ENCODE measurements at regions not wholly inside any gene's neighbourhood (a gene's known extent, or its start where the extent isn't known, plus 50 kb on each side); places are given as distances from the start of the nearest gene placed in this dataset.

GRCh38 chr15:93428150-93428549, 339.1 kb upstream of the RGMA start:
- TF ChIP-seq CTCF (IDR thresholded peaks at IDR 0.05) (no peak), POLR2A (IDR thresholded peaks at IDR 0.05) (no peak), POLR2AphosphoS5 (IDR thresholded peaks at IDR 0.05) (no peak)
